ENCODE measurements at regions not wholly inside any gene's neighbourhood (a gene's known extent, or its start where the extent isn't known, plus 50 kb on each side); places are given as distances from the start of the nearest gene placed in this dataset.

GRCh38 chr5:74153255-74153790, 487.2 kb downstream of the ENC1 start:
- ATAC-seq = no peak
- no peak for DNase-seq
- no peak overlapping the region for H3K4me3 ChIP-seq
- no peaks in the 10 kb centered on the region for H3K4me1 ChIP-seq (ENCODE audit: low read depth)
- H3K9me3 ChIP-seq = no peaks in the 10 kb centered on the region
- no peak for TF ChIP-seq CTCF (IDR thresholded peaks at IDR 0.05)
- H3K36me3 ChIP-seq (ENCODE audit: low read depth) = no peaks in the 10 kb centered on the region
- intact Hi-C loops (cut with DNase I, micrococcal nuclease) = no loop called here

- intact Hi-C loops (cut with DNase I, micrococcal nuclease) = no loop called here
- DNase-seq (no peak), ATAC-seq (no peak)
- Histone ChIP-seq H3K36me3 (ENCODE audit: low read depth) (no peaks in the 10 kb centered on the region), H3K4me1 (ENCODE audit: low read depth) (no peaks in the 10 kb centered on the region), H3K9me3 (no peaks in the 10 kb centered on the region), H3K4me3 (no peak overlapping the region)
- TF ChIP-seq CTCF (IDR thresholded peaks at IDR 0.05) = no peak
Measured at GRCh38 chr5:74152625-74153254, 487.8 kb downstream of the ENC1 start.

GRCh38 chr5:74152136-74152535, 488.4 kb downstream of the ENC1 start:
- no peaks in the 10 kb centered on the region for H3K36me3 ChIP-seq (ENCODE audit: low read depth)
- TF ChIP-seq CTCF (IDR thresholded peaks at IDR 0.05) = no peak
- DNase-seq = no peak
- no peak for ATAC-seq
- no peaks in the 10 kb centered on the region for H3K4me1 ChIP-seq (ENCODE audit: low read depth)
- H3K4me3 ChIP-seq = no peak overlapping the region
- intact Hi-C loops (cut with DNase I, micrococcal nuclease) = no loop called here
- H3K9me3 ChIP-seq = no peaks in the 10 kb centered on the region

- TF ChIP-seq CTCF (IDR thresholded peaks at IDR 0.05) = no peak
- no peaks in the 10 kb centered on the region for H3K36me3 ChIP-seq (ENCODE audit: low read depth)
- no peaks in the 10 kb centered on the region for H3K4me1 ChIP-seq (ENCODE audit: low read depth)
- intact Hi-C loops (cut with DNase I, micrococcal nuclease) = no loop called here
- no peaks in the 10 kb centered on the region for H3K9me3 ChIP-seq
- peak; percentile 19 for ATAC-seq
- DNase-seq = peak in 1 of 3 donors; percentile 17
- H3K4me3 ChIP-seq = no peak overlapping the region
Measured at GRCh38 chr5:74149395-74149794, 491.1 kb downstream of the ENC1 start.

GRCh38 chr5:74148321-74148720, 492.2 kb downstream of the ENC1 start:
- TF ChIP-seq CTCF (IDR thresholded peaks at IDR 0.05) = no peak
- intact Hi-C loops (cut with DNase I, micrococcal nuclease) = no loop called here
- Histone ChIP-seq H3K4me1 (ENCODE audit: low read depth) (peaks cover under 1% of the 10 kb centered on the region), H3K36me3 (ENCODE audit: low read depth) (no peaks in the 10 kb centered on the region), H3K4me3 (no peak overlapping the region), H3K9me3 (no peaks in the 10 kb centered on the region)
- DNase-seq (no peak), ATAC-seq (no peak)
